Liver (tissue), 8 donors: ENCODE measurements at regions not wholly inside any gene's neighbourhood (a gene's known extent, or its start where the extent isn't known, plus 50 kb on each side); places are given as distances from the start of the nearest gene placed in this dataset.

Experiments
- DNase-seq: peaks from one replicate; pipeline ENCODE4 v3.0.0-alpha.2; 2017; ENCODE audit warnings: low spot score
- H3K27ac ChIP-seq, 2 donors: one replicate each; pipeline ENCODE4 v1.7.0; 2013; ENCODE audit warnings: inconsistent platforms in 2 of 2, low read length in 2 of 2, control low read depth in 1 of 2, low read depth in 1 of 2, mild to moderate bottlenecking in 1 of 2
- H3K27me3 ChIP-seq, 4 donors: one replicate each; pipeline versions ENCODE4 v1.6.1 to v1.7.0; 2013; ENCODE audit warnings: low read length in 3 of 4, inconsistent platforms in 1 of 4, mild to moderate bottlenecking in 1 of 4, moderate library complexity in 1 of 4; ENCODE audit not compliant: control insufficient read depth in 4 of 4, insufficient read depth in 4 of 4
- H3K36me3 ChIP-seq, 4 donors: one replicate each; pipeline versions ENCODE4 v1.6.1 to v1.7.0; 2013; ENCODE audit warnings: low read length in 3 of 4, mild to moderate bottlenecking in 3 of 4, low read depth in 1 of 4, moderate library complexity in 1 of 4; ENCODE audit not compliant: control insufficient read depth in 4 of 4, insufficient read depth in 3 of 4
- H3K4me1 ChIP-seq, 4 donors: one replicate each; pipeline versions ENCODE4 v1.6.1 to v1.7.0; 2013; ENCODE audit warnings: low read length in 3 of 4, mild to moderate bottlenecking in 3 of 4, moderate library complexity in 1 of 4; ENCODE audit not compliant: control insufficient read depth in 4 of 4, insufficient read depth in 4 of 4
- H3K4me3 ChIP-seq, 3 donors: one replicate each; pipeline versions ENCODE4 v1.6.1 to v1.7.0; 2013; ENCODE audit warnings: low read length in 3 of 3, control low read depth in 1 of 3, low read depth in 1 of 3, mild to moderate bottlenecking in 1 of 3
- H3K9ac ChIP-seq, 2 donors: one replicate each; pipeline ENCODE4 v1.7.0; 2013; ENCODE audit warnings: low read length in 2 of 2, mild to moderate bottlenecking in 2 of 2, moderate library complexity in 2 of 2, control low read depth in 1 of 2, low read depth in 1 of 2
- H3K9me3 ChIP-seq, 4 donors: one replicate each; pipeline versions ENCODE4 v1.6.1 to v1.7.0; 2013; ENCODE audit warnings: low read length in 3 of 4; ENCODE audit not compliant: control insufficient read depth in 4 of 4
- ATF3 ChIP-seq: IDR thresholded peaks from 2 replicates; pipeline ENCODE4 v1.6.1; 2016; ENCODE audit warnings: antibody characterized with exemption
- CTCF ChIP-seq: fragments of 150-350 bp; IDR thresholded peaks from 2 replicates; pipeline ENCODE4 v1.5.1; 2017; ENCODE audit warnings: improper control_type of control experiment, low read depth, low read length; ENCODE audit not compliant: missing input control
- FOXA1 ChIP-seq: IDR thresholded peaks from 2 replicates; pipeline ENCODE4 v1.6.1; 2016; ENCODE audit warnings: antibody characterized with exemption
- FOXA2 ChIP-seq: IDR thresholded peaks from 2 replicates; pipeline ENCODE4 v1.6.1; 2016; ENCODE audit warnings: antibody characterized with exemption
- GABPA ChIP-seq, 2 donors: IDR thresholded peaks in 1 of 2; conservative IDR thresholded peaks in 1 of 2; 2 replicates each; pipeline ENCODE4 v1.6.1; 2016; ENCODE audit warnings: antibody characterized with exemption in 2 of 2, mild to moderate bottlenecking in 1 of 2, moderate library complexity in 1 of 2
- HNF4A ChIP-seq, 2 donors: conservative IDR thresholded peaks; 2 replicates each; pipeline ENCODE4 v1.6.1; 2016; ENCODE audit warnings: antibody characterized with exemption in 2 of 2, mild to moderate bottlenecking in 2 of 2
- JUND ChIP-seq, 2 donors: IDR thresholded peaks; 2 replicates each; pipeline ENCODE4 v1.6.1; 2016; ENCODE audit warnings: antibody characterized with exemption in 2 of 2
- MAX ChIP-seq: IDR thresholded peaks from 2 replicates; pipeline ENCODE4 v1.6.1; 2016; ENCODE audit warnings: antibody characterized with exemption
- NR2F2 ChIP-seq: IDR thresholded peaks from 2 replicates; pipeline ENCODE4 v1.6.1; 2016; ENCODE audit warnings: antibody characterized with exemption
- RAD21 ChIP-seq, 2 donors: IDR thresholded peaks; 2 replicates each; pipeline ENCODE4 v1.6.1; 2016; ENCODE audit warnings: antibody characterized with exemption in 2 of 2, mild to moderate bottlenecking in 2 of 2
- REST ChIP-seq: IDR thresholded peaks from 2 replicates; pipeline ENCODE4 v1.6.1; 2016; ENCODE audit warnings: antibody characterized with exemption, mild to moderate bottlenecking
- RXRA ChIP-seq, 2 donors: IDR thresholded peaks; 2 replicates each; pipeline ENCODE4 v1.6.1; 2017 to 2018; ENCODE audit warnings: antibody characterized with exemption in 2 of 2, mild to moderate bottlenecking in 1 of 2
- SP1 ChIP-seq: IDR thresholded peaks from 2 replicates; pipeline ENCODE4 v1.6.1; 2018; ENCODE audit warnings: antibody characterized with exemption, mild to moderate bottlenecking
- TAF1 ChIP-seq: conservative IDR thresholded peaks from 2 replicates; pipeline ENCODE4 v1.6.1; 2016; ENCODE audit warnings: antibody characterized with exemption, mild to moderate bottlenecking
- YY1 ChIP-seq: IDR thresholded peaks from 2 replicates; pipeline ENCODE4 v1.6.1; 2016; ENCODE audit warnings: antibody characterized with exemption, mild to moderate bottlenecking
- ZBTB33 ChIP-seq: IDR thresholded peaks from 2 replicates; pipeline ENCODE4 v1.6.1; 2016; ENCODE audit warnings: antibody characterized with exemption
- WGBS: extraction: QIAGEN DNeasy Blood & Tissue Kit; methylation state at CpG from one replicate; pipeline ENCODE4 v1.1.7; 2013; 5-methylcytosine and 5-hydroxymethylcytosine counted together
- donor health status: healthy.
- donor health status: healthy.
- donor health status: healthy.
- donor health status: healthy.
- donor health status: healthy.

GRCh38 chr12:4210183-4210582, 63.4 kb upstream of the CCND2 start:
- TF ChIP-seq FOXA1 (no peak), RAD21 (IDR thresholded peaks at IDR 0.05) (no peak), JUND (IDR thresholded peaks at IDR 0.05) (no peak), TAF1 (no peak), FOXA2 (no peak), REST (no peak), ATF3 (no peak), GABPA (IDR thresholded peaks at IDR 0.05 in 1 of 2, conservative IDR thresholded peaks at IDR 0.05 in 1 of 2) (no peak), SP1 (no peak), NR2F2 (no peak), YY1 (no peak), RXRA (IDR thresholded peaks at IDR 0.05) (no peak), CTCF (no peak), MAX (no peak), HNF4A (conservative IDR thresholded peaks at IDR 0.05) (no peak), ZBTB33 (no peak)
- Histone ChIP-seq H3K4me1 (no peaks in the 10 kb centered on the region), H3K9ac (no peak overlapping the region), H3K27me3 (peaks cover 0 to 6% (median 3%) of the 10 kb centered on the region in 4 donors), H3K36me3 (no peaks in the 10 kb centered on the region), H3K9me3 (peaks cover 0 to 2% (median 0%) of the 10 kb centered on the region in 4 donors), H3K4me3 (no peak overlapping the region), H3K27ac (no peak overlapping the region)
- no peak for DNase-seq
- 86% methylated on average over 4 of the region's 4 CpGs for WGBS

- TF ChIP-seq RAD21 (IDR thresholded peaks at IDR 0.05) = no peak
- no peak for TF ChIP-seq TAF1
- 77% methylated on average over 9 of the region's 9 CpGs for WGBS
- peak; percentile 10 for DNase-seq
- Histone ChIP-seq H3K9me3 (no peaks in the 10 kb centered on the region), H3K9ac (no peak overlapping the region), H3K4me3 (no peak overlapping the region), H3K27ac (no peak overlapping the region), H3K27me3 (peaks cover 0 to 6% (median under 1%) of the 10 kb centered on the region in 4 donors), H3K36me3 (no peaks in the 10 kb centered on the region), H3K4me1 (no peaks in the 10 kb centered on the region)
These were observed 67.1 kb upstream of the CCND2 start for GRCh38 chr12:4206470-4206869.
